Panc1 (cell line): ENCODE measurements at regions not wholly inside any gene's neighbourhood (a gene's known extent, or its start where the extent isn't known, plus 50 kb on each side); places are given as distances from the start of the nearest gene placed in this dataset.

Source experiments
- ATAC-seq: fragments of 200-7000 bp; cut with Tn5 transposase; 2 replicates; pipeline ENCODE4 v1.9.1; 2020; ENCODE audit warnings: mild to moderate bottlenecking, moderate library complexity
- BruUV-seq: library from RNA; stranded (reverse); fragments of 400-500 nt; replicated peaks from 2 replicates; lab custom pipeline; 2021; lab: Mats Ljungman, UMichigan
- CTCF ChIA-PET: fragments of 300-600 bp; sonication (Branson Sonifier 250); formaldehyde crosslinking; loops from one replicate; lab custom pipeline; 2022; ENCODE audit warnings: antibody characterized with exemption; lab: Charles Lee
- POLR2A ChIA-PET: fragments of 300-600 bp; sonication (Branson Sonifier 250); formaldehyde crosslinking; loops from one replicate; lab custom pipeline; 2022; ENCODE audit warnings: antibody characterized with exemption; lab: Charles Lee
- DNase-seq: peaks from one replicate; pipeline ENCODE4 v3.0.0-alpha.2; 2010; ENCODE audit warnings: low read depth, low spot score
- H3K27ac ChIP-seq: 2 replicates; pipeline ENCODE4 v1.5.1; 2011; ENCODE audit warnings: mild to moderate bottlenecking, low read length, inconsistent platforms
- H3K27me3 ChIP-seq: fragments of 200-500 bp; sonication (Bioruptor generic); 2 replicates; pipeline ENCODE4 v1.6.0; 2014; ENCODE audit warnings: low read length, inconsistent platforms; ENCODE audit not compliant: control insufficient read depth, insufficient read depth
- H3K36me3 ChIP-seq: fragments of 200-500 bp; sonication (Bioruptor generic); 2 replicates; pipeline ENCODE4 v1.5.1; 2014; ENCODE audit warnings: inconsistent platforms, mild to moderate bottlenecking, low read length, moderate library complexity; ENCODE audit not compliant: control insufficient read depth, insufficient read depth
- H3K4me1 ChIP-seq: 2 replicates; pipeline ENCODE4 v1.5.1; 2011; ENCODE audit warnings: inconsistent platforms, mild to moderate bottlenecking, low read length, moderate library complexity; ENCODE audit not compliant: control insufficient read depth, insufficient read depth
- H3K4me3 ChIP-seq, 2 experiments: 2 replicates each; pipeline ENCODE4 v1.5.1; 2011 to 2012; ENCODE audit warnings: low read depth in 2 of 2, low read length in 2 of 2, mild to moderate bottlenecking in 2 of 2, inconsistent platforms in 1 of 2, moderate library complexity in 1 of 2
- H3K9me3 ChIP-seq: fragments of 200-500 bp; sonication (Bioruptor generic); 2 replicates; pipeline ENCODE4 v1.5.1; 2014; ENCODE audit warnings: low read depth, mild to moderate bottlenecking, inconsistent platforms, low read length, moderate library complexity; ENCODE audit not compliant: control insufficient read depth, insufficient read depth
- CTCF ChIP-seq: fragments of 450-650 bp; IDR thresholded peaks from 2 replicates; pipeline ENCODE4 v1.5.1; 2017; ENCODE audit warnings: mild to moderate bottlenecking
- POLR2AphosphoS5 ChIP-seq: IDR thresholded peaks from 2 replicates; pipeline ENCODE4 v1.6.1; 2012; ENCODE audit warnings: mild to moderate bottlenecking, low read depth, low read length, moderate library complexity
- REST ChIP-seq, 2 experiments: IDR thresholded peaks; 2 replicates each; pipeline ENCODE4 v1.6.1; 2011 to 2012; ENCODE audit warnings: low read depth in 2 of 2, control low read depth in 1 of 2, low read length in 1 of 2, mild to moderate bottlenecking in 1 of 2, moderate library complexity in 1 of 2; ENCODE audit not compliant: insufficient read depth in 1 of 2
- SIN3A ChIP-seq: IDR thresholded peaks from 2 replicates; pipeline ENCODE4 v1.6.1; 2012; ENCODE audit warnings: low read depth, mild to moderate bottlenecking, low read length, moderate library complexity, borderline replicate concordance; ENCODE audit not compliant: insufficient read depth
- TCF7L2 ChIP-seq: IDR thresholded peaks from 2 replicates; pipeline ENCODE4 v1.6.1; 2011; ENCODE audit warnings: mild to moderate bottlenecking, low read depth, low read length, inconsistent platforms
- in situ Hi-C: cut with HindIII; loops from 2 replicates; pipeline ENCODE4 v1.10.0; 2016; ENCODE audit warnings: low sequenced_read_pairs, low pct_unique_long_range_greater_than_20kb
- intact Hi-C: fragments of 100-400 bp; cut with micrococcal nuclease; formaldehyde crosslinking; loops from one replicate; pipeline ENCODE4 v1.10.0; 2022; ENCODE audit not compliant: unreplicated experiment

- Histone ChIP-seq H3K27ac (no peak overlapping the region), H3K36me3 (no peaks in the 10 kb centered on the region), H3K27me3 (no peaks in the 10 kb centered on the region), H3K4me1 (no peaks in the 10 kb centered on the region), H3K9me3 (no peaks in the 10 kb centered on the region), H3K4me3 (no peak overlapping the region)
- no TSS peak for BruUV-seq
- in situ Hi-C loops, result no loop called here
- no peak for ATAC-seq
- intact Hi-C loops, result no loop called here
- no peak for DNase-seq
- ChIA-PET CTCF (no interaction called here), POLR2A (no interaction called here)
- TF ChIP-seq POLR2AphosphoS5, result no peak
- no peak for TF ChIP-seq REST (IDR thresholded peaks at IDR 0.05; ENCODE audit: insufficient read depth in 1 of 2, low read depth in 2 of 2, low read length in 1 of 2)
- TF ChIP-seq SIN3A, result no peak
- no peak for TF ChIP-seq CTCF
- no peak for TF ChIP-seq TCF7L2
These were observed 91.5 kb upstream of the PPARGC1A start for GRCh38 chr4:23981328-23981727.

GRCh38 chr4:23979534-23979933 is 89.7 kb upstream of the PPARGC1A start:
- ATAC-seq (no peak), DNase-seq (no peak)
- no peaks in the 10 kb centered on the region for H3K9me3 ChIP-seq
- no TSS peak for BruUV-seq
- intact Hi-C loops (no loop called here), in situ Hi-C loops (no loop called here)
- ChIA-PET POLR2A (no interaction called here), CTCF (no interaction called here)
- H3K27me3 ChIP-seq, result no peaks in the 10 kb centered on the region
- no peak overlapping the region for H3K4me3 ChIP-seq
- H3K4me1 ChIP-seq, result no peaks in the 10 kb centered on the region
- H3K27ac ChIP-seq, result no peak overlapping the region
- TF ChIP-seq TCF7L2 (no peak), POLR2AphosphoS5 (no peak), REST (IDR thresholded peaks at IDR 0.05; ENCODE audit: insufficient read depth in 1 of 2, low read depth in 2 of 2, low read length in 1 of 2) (no peak), CTCF (no peak), SIN3A (no peak)
- no peaks in the 10 kb centered on the region for H3K36me3 ChIP-seq
